GM23338 (cell line): ENCODE measurements at regions not wholly inside any gene's neighbourhood (a gene's known extent, or its start where the extent isn't known, plus 50 kb on each side); places are given as distances from the start of the nearest gene placed in this dataset.
"Not testable (repeated sequence)": the region's sequence is repeated elsewhere in the genome, so short reads cannot be mapped to it uniquely, and the experiment has no call there.

ENCODE experiments used
- ATAC-seq: fragments of 200-7000 bp; cut with Tn5 transposase; 3 replicates; pipeline ENCODE4 v1.9.1; 2020
- DNase-seq: peaks from one replicate; pipeline ENCODE4 v3.0.0-alpha.2; 2015; ENCODE audit warnings: low spot score
- H2AFZ ChIP-seq: fragments of 200-600 bp; sonication (generic); 2 replicates; pipeline ENCODE4 v1.8.0; 2016; ENCODE audit warnings: antibody characterized with exemption, mild to moderate bottlenecking, moderate library complexity
- H3F3A ChIP-seq: fragments of 200-600 bp; sonication (generic); replicated peaks from 2 replicates; pipeline ENCODE4 v1.8.0; 2017; ENCODE audit warnings: antibody characterized with exemption, mixed run types, low read depth
- H3K27ac ChIP-seq: fragments of 200-600 bp; sonication (generic); 2 replicates; pipeline ENCODE4 v1.6.1; 2016; ENCODE audit warnings: low read depth
- H3K27me3 ChIP-seq: fragments of 200-600 bp; sonication (generic); 2 replicates; pipeline ENCODE4 v1.8.0; 2016; ENCODE audit warnings: mild to moderate bottlenecking, mixed run types, moderate library complexity; ENCODE audit not compliant: insufficient read depth
- H3K36me3 ChIP-seq: fragments of 200-600 bp; sonication (generic); 2 replicates; pipeline ENCODE4 v1.8.0; 2016; ENCODE audit warnings: mild to moderate bottlenecking; ENCODE audit not compliant: insufficient read depth
- H3K4me1 ChIP-seq: fragments of 200-600 bp; sonication (generic); 2 replicates; pipeline ENCODE4 v1.8.0; 2016; ENCODE audit warnings: mild to moderate bottlenecking, moderate library complexity; ENCODE audit not compliant: insufficient read depth
- H3K4me2 ChIP-seq: fragments of 200-600 bp; sonication (generic); 2 replicates; pipeline ENCODE4 v1.7.1; 2017; ENCODE audit warnings: mixed run types
- H3K4me3 ChIP-seq: fragments of 200-600 bp; sonication (generic); 2 replicates; pipeline ENCODE4 v1.6.1; 2016; ENCODE audit warnings: mixed run types
- H3K79me2 ChIP-seq: fragments of 200-600 bp; sonication (generic); replicated peaks from 2 replicates; pipeline ENCODE4 v1.8.0; 2017; ENCODE audit warnings: mild to moderate bottlenecking; ENCODE audit not compliant: insufficient read depth
- H3K9me2 ChIP-seq: fragments of 200-600 bp; sonication (generic); 2 replicates; pipeline ENCODE4 v1.8.0; 2017; ENCODE audit not compliant: insufficient read depth
- H4K20me1 ChIP-seq: fragments of 200-600 bp; sonication (generic); replicated peaks from 2 replicates; pipeline ENCODE4 v1.8.0; 2017; ENCODE audit warnings: mild to moderate bottlenecking; ENCODE audit not compliant: insufficient read depth
- H3K27ac Mint-ChIP-seq: 2 replicates; pipeline ENCODE4 v1.8.0; 2020; ENCODE audit warnings: inconsistent platforms, mild to moderate bottlenecking, moderate library complexity, mixed read lengths
- H3K27me3 Mint-ChIP-seq: 3 replicates; pipeline ENCODE4 v1.8.0; 2022; ENCODE audit warnings: low read depth, mild to moderate bottlenecking, moderate library complexity, mixed read lengths, inconsistent platforms; ENCODE audit not compliant: insufficient read depth, poor library complexity
- H3K36me3 Mint-ChIP-seq: 3 replicates; pipeline ENCODE4 v1.8.0; 2021; ENCODE audit warnings: low read depth, mild to moderate bottlenecking, inconsistent platforms, moderate library complexity, mixed read lengths
- H3K4me1 Mint-ChIP-seq: 3 replicates; pipeline ENCODE4 v1.8.0; 2020; ENCODE audit warnings: mild to moderate bottlenecking, inconsistent platforms, mixed read lengths
- H3K4me3 Mint-ChIP-seq: 3 replicates; pipeline ENCODE4 v1.8.0; 2021; ENCODE audit warnings: moderate library complexity, mild to moderate bottlenecking, inconsistent platforms, mixed read lengths
- H3K9me3 Mint-ChIP-seq: 3 replicates; pipeline ENCODE4 v1.8.0; 2020; ENCODE audit warnings: moderate library complexity, mild to moderate bottlenecking, inconsistent platforms, mixed read lengths

DNA sequence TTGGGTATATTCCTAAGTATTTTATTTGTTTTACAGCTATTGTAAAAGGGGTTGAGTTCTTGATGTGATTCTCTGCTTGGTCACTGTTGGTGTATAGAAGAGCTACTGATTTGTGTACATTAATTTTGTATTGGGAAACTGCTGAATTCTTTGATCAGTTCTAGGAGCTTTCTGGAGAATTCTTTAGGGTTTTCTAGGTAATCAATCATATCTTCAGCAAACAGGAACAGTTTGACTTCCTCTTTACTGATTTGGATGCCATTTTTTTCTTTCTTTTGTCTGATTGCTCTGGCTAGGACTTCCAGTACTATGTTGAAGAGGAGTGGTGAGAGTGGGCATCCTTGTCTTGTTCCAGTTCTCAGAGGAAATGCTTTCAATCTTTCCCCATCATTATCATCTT lies 50.1 kb upstream of the VSIG4 start:
- H3K4me2 ChIP-seq, H3K4me3 Mint-ChIP-seq, H4K20me1 ChIP-seq, H3K27me3 Mint-ChIP-seq, H3K79me2 ChIP-seq, H3K36me3 Mint-ChIP-seq, ATAC-seq, H3K27ac Mint-ChIP-seq, H3K4me1 Mint-ChIP-seq, H2AFZ ChIP-seq, H3F3A ChIP-seq, H3K4me1 ChIP-seq, DNase-seq, H3K4me3 ChIP-seq, H3K27me3 ChIP-seq, H3K9me2 ChIP-seq, H3K27ac ChIP-seq, H3K36me3 ChIP-seq: not testable (repeated sequence)
- H3K9me3 Mint-ChIP-seq, result peaks cover 24% of the 10 kb centered on the region
